K562 (cell line): ENCODE measurements at regions not wholly inside any gene's neighbourhood (a gene's known extent, or its start where the extent isn't known, plus 50 kb on each side); places are given as distances from the start of the nearest gene placed in this dataset.
A peak's percentile ranks its signal among the peaks of the same experiment; 100 is the strongest.

Experiments used
- ATAC-seq: fragments of 200-7000 bp; cut with Tn5 transposase; 3 replicates; pipeline ENCODE4 v1.9.1; 2020; ENCODE audit warnings: moderate library complexity
- BruUV-seq: library from RNA; stranded (reverse); fragments of 400-500 nt; replicated peaks from 2 replicates; lab custom pipeline; 2021; lab: Mats Ljungman, UMichigan
- CTCF ChIA-PET: fragments of 300-600 bp; formaldehyde crosslinking; extraction: SDS; loops from one replicate; lab custom pipeline; 2021; ENCODE audit warnings: low intra/inter-chr PET ratio; lab: Yijun Ruan, JAX
- POLR2A ChIA-PET: fragments of 300-600, 350-650 bp; sonication (Branson Sonifier 250); formaldehyde crosslinking; extraction: SDS; loops from one replicate; lab custom pipeline; 2021; ENCODE audit warnings: antibody characterized with exemption, inconsistent platforms; lab: Yijun Ruan, JAX
- DNase-seq, 4 experiments: peaks; one replicate each; pipeline versions ENCODE4 v3.0.0 to v3.0.0-alpha.2; 2011 to 2018; ENCODE audit warnings: low spot score in 3 of 4, mixed read lengths in 3 of 4; ENCODE audit errors: extremely low read depth in 1 of 4
- FAIRE-seq: peaks from 2 replicates; lab custom pipeline; 2011; peaks lifted over from hg19 to GRCh38; lab: Jason Lieb, UNC
- H2AFZ ChIP-seq: 2 replicates; pipeline ENCODE4 v1.6.0; 2011; ENCODE audit warnings: low read depth, low read length, control low read depth, inconsistent platforms
- H3K27ac ChIP-seq: fragments of 200-600 bp; 3 replicates; pipeline ENCODE4 v1.8.0; 2011; ENCODE audit warnings: low read depth, mild to moderate bottlenecking, control low read depth, inconsistent platforms, low read length, moderate library complexity, mixed read lengths; ENCODE audit errors: extremely low read depth
- H3K27me3 ChIP-seq, 2 experiments: fragments of 300-600 bp in 1 of 2; 2 replicates in 1 of 2; 3 replicates in 1 of 2; pipeline versions ENCODE4 v1.6.0 to v1.8.0; 2011; ENCODE audit warnings: inconsistent platforms in 2 of 2, low read length in 2 of 2, mild to moderate bottlenecking in 1 of 2, mixed read lengths in 1 of 2, moderate library complexity in 1 of 2; ENCODE audit not compliant: control insufficient read depth in 2 of 2, insufficient read depth in 2 of 2
- H3K36me3 ChIP-seq: fragments of 300-600 bp; 3 replicates; pipeline ENCODE4 v1.8.0; 2011; ENCODE audit warnings: mild to moderate bottlenecking, low read length, inconsistent platforms; ENCODE audit not compliant: control insufficient read depth, insufficient read depth
- H3K4me1 ChIP-seq, 2 experiments: fragments of 200-600 bp in 1 of 2; replicated peaks in 1 of 2; 2 replicates in 1 of 2; 3 replicates in 1 of 2; pipeline versions ENCODE4 v1.5.1 to v1.8.0; 2011; ENCODE audit warnings: inconsistent platforms in 2 of 2, low read length in 2 of 2, mild to moderate bottlenecking in 1 of 2, mixed read lengths in 1 of 2, moderate library complexity in 1 of 2; ENCODE audit not compliant: control insufficient read depth in 2 of 2, insufficient read depth in 2 of 2
- H3K4me2 ChIP-seq: 2 replicates; pipeline ENCODE4 v1.6.1; 2011; ENCODE audit warnings: low read length, control low read depth, inconsistent platforms, mixed read lengths; ENCODE audit not compliant: insufficient read depth
- H3K4me3 ChIP-seq: fragments of 200-600 bp; sonication (generic), shearing (Covaris generic); 2 replicates; pipeline ENCODE4 v1.5.1; 2016; ENCODE audit warnings: control low read depth, inconsistent platforms
- H3K79me2 ChIP-seq: fragments of 200-600 bp; 3 replicates; pipeline ENCODE4 v1.8.0; 2011; ENCODE audit warnings: low read length, inconsistent platforms; ENCODE audit not compliant: control insufficient read depth, insufficient read depth
- H3K9ac ChIP-seq, 2 experiments: 2 replicates each; pipeline versions ENCODE4 v1.6.0 to v1.6.1; 2011; ENCODE audit warnings: low read depth in 2 of 2, low read length in 2 of 2, control low read depth in 1 of 2, inconsistent platforms in 1 of 2, mild to moderate bottlenecking in 1 of 2, mixed read lengths in 1 of 2; ENCODE audit not compliant: insufficient read depth in 1 of 2
- H3K9me1 ChIP-seq: one replicate; pipeline ENCODE4 v1.6.0; 2011; ENCODE audit warnings: inconsistent platforms, mild to moderate bottlenecking, low read length, moderate library complexity; ENCODE audit not compliant: control insufficient read depth, insufficient read depth
- H3K9me3 ChIP-seq: replicated peaks from 2 replicates; pipeline ENCODE4 v1.5.1; 2011; ENCODE audit warnings: low read depth, low read length, inconsistent platforms; ENCODE audit not compliant: control insufficient read depth, insufficient read depth
- H4K20me1 ChIP-seq: replicated peaks from 2 replicates; pipeline ENCODE4 v1.6.1; 2011; ENCODE audit warnings: low read length, inconsistent platforms, mixed read lengths; ENCODE audit not compliant: control insufficient read depth, insufficient read depth
- CREM ChIP-seq: IDR thresholded peaks from 2 replicates; pipeline ENCODE4 v1.6.1; 2014; ENCODE audit warnings: antibody characterized with exemption, low read depth
- ELF1 ChIP-seq: fragments of 200-800 bp; sonication (Bioruptor generic); IDR thresholded peaks from 2 replicates; pipeline ENCODE4 v1.6.1; 2016; ENCODE audit warnings: missing genetic modification characterization, missing compliant biosample characterization
- FOXP1 ChIP-seq: sonication (generic); formaldehyde crosslinking; IDR thresholded peaks from 2 replicates; pipeline ENCODE4 v1.8.0; 2022; ENCODE audit warnings: mild to moderate bottlenecking, missing genetic modification reagents
- MCM2 ChIP-seq: fragments of 450-650 bp; IDR thresholded peaks from 2 replicates; pipeline ENCODE4 v1.6.1; 2017; ENCODE audit warnings: low read depth, mild to moderate bottlenecking
- MNT ChIP-seq, 2 experiments: fragments of 450-650 bp; conservative IDR thresholded peaks; 2 replicates each; pipeline ENCODE4 v1.6.1; 2017; ENCODE audit warnings: mild to moderate bottlenecking in 2 of 2, moderate library complexity in 2 of 2
- NONO ChIP-seq, 2 experiments: fragments of 200-400 bp in 1 of 2; fragments of 450-650 bp in 1 of 2; formaldehyde crosslinking in 1 of 2; IDR thresholded peaks; 2 replicates each; pipeline ENCODE4 v1.6.1; 2017; ENCODE audit warnings: low read depth in 2 of 2, mild to moderate bottlenecking in 2 of 2, moderate library complexity in 2 of 2, low read length in 1 of 2
- NR2C1 ChIP-seq, 2 experiments: fragments of 450-650 bp; IDR thresholded peaks; 2 replicates each; pipeline ENCODE4 v1.6.1; 2017; ENCODE audit warnings: mild to moderate bottlenecking in 2 of 2, antibody characterized with exemption in 1 of 2, inconsistent platforms in 1 of 2, missing compliant biosample characterization in 1 of 2, missing genetic modification characterization in 1 of 2
- NUFIP1 ChIP-seq: fragments of 450-650 bp; IDR thresholded peaks from 2 replicates; pipeline ENCODE4 v1.6.1; 2018; ENCODE audit not compliant: partially characterized antibody
- POLR2A ChIP-seq: fragments of 450-650 bp; conservative IDR thresholded peaks from 2 replicates; pipeline ENCODE4 v1.6.1; 2016
- POLR2AphosphoS2 ChIP-seq: IDR thresholded peaks from 2 replicates; pipeline ENCODE4 v1.6.1; 2012; ENCODE audit warnings: low read length, improper control_type of control experiment
- POLR2G ChIP-seq: fragments of 200-400 bp; formaldehyde crosslinking; IDR thresholded peaks from 2 replicates; pipeline ENCODE4 v1.6.1; 2017; ENCODE audit warnings: low read depth, mild to moderate bottlenecking, antibody characterized with exemption, low read length, moderate library complexity
- SLC30A9 ChIP-seq: fragments of 250-450 bp; sonication (Bioruptor Pico); IDR thresholded peaks from 2 replicates; pipeline ENCODE4 v1.8.0; 2022; ENCODE audit warnings: mild to moderate bottlenecking, moderate library complexity
- TAF9B ChIP-seq: fragments of 450-650 bp; IDR thresholded peaks from 2 replicates; pipeline ENCODE4 v1.6.1; 2018; ENCODE audit warnings: mild to moderate bottlenecking; ENCODE audit not compliant: partially characterized antibody
- TBP ChIP-seq: optimal IDR thresholded peaks from 2 replicates; pipeline ENCODE3; 2011; ENCODE audit warnings: low read depth, low read length, improper control_type of control experiment
- TCFL5 ChIP-seq: fragments of 250-450 bp; sonication (Bioruptor Pico); conservative IDR thresholded peaks from 2 replicates; pipeline ENCODE4 v1.6.1; 2021; ENCODE audit warnings: mild to moderate bottlenecking, moderate library complexity, matching md5 sums
- TGIF2 ChIP-seq: sonication (generic); formaldehyde crosslinking; IDR thresholded peaks from 2 replicates; pipeline ENCODE4 v1.8.1; 2022; ENCODE audit warnings: mild to moderate bottlenecking, missing genetic modification reagents, moderate library complexity
- ZNF398 ChIP-seq: fragments of 250-450 bp; sonication (Bioruptor Pico); IDR thresholded peaks from 2 replicates; pipeline ENCODE4 v1.8.0; 2021; ENCODE audit warnings: moderate library complexity, mild to moderate bottlenecking, inconsistent platforms
- WGBS: fragments of 100-300 bp; shearing (Covaris generic); methylation state at CpG from one replicate; pipeline ENCODE4 v1.1.6; 2016; ENCODE audit warnings: low coverage, mixed read lengths; ENCODE audit not compliant: insufficient coverage; ENCODE audit errors: missing lambda C conversion rate; 5-methylcytosine and 5-hydroxymethylcytosine counted together
- in situ Hi-C: fragments of 300-500 bp; cut with MboI; formaldehyde crosslinking; loops from 4 replicates; pipeline ENCODE4 v1.15.0; 2018; ENCODE audit warnings: inconsistent platforms, mixed read lengths
- intact Hi-C: fragments of 100-400 bp; cut with micrococcal nuclease; formaldehyde crosslinking; loops from 2 replicates; pipeline ENCODE4 v1.14.2; 2022

GRCh38 chr7:153406486-153406872, 645.7 kb upstream of the DPP6 start:
- Histone ChIP-seq H3K9ac (no peak overlapping the region), H3K9me3 (no peaks in the 10 kb centered on the region), H3K27me3 (no peaks in the 10 kb centered on the region), H3K9me1 (no peaks in the 10 kb centered on the region), H3K4me3 (no peak overlapping the region), H3K79me2 (peaks cover 10% of the 10 kb centered on the region), H3K4me1 (peaks cover 0 to 17% of the 10 kb centered on the region in 2 experiments; a peak in 2 of 5 replicates), H4K20me1 (no peaks in the 10 kb centered on the region), H3K4me2 (no peak overlapping the region), H2AFZ (no peak overlapping the region), H3K36me3 (peaks cover 54% of the 10 kb centered on the region), H3K27ac (no peak overlapping the region)
- ChIA-PET CTCF (no interaction called here), POLR2A (interaction anchor here (2.2 kb wide), 1 partner anchor 9 kb away, joined by 9 read pairs; no protein-coding TSS in a partner anchor)
- intact Hi-C loops (no loop called here), in situ Hi-C loops (no loop called here)
- ATAC-seq (peak; percentile 15), FAIRE-seq (no peak), DNase-seq (peak in 1 of 4 experiments; percentile 40)
- WGBS, result 41% methylated on average over 6 of the region's 6 CpGs
- no TSS peak for BruUV-seq
- TF ChIP-seq CREM (peak; percentile 41; the same call in 1 of the 2 replicates), POLR2G (peak; percentile 54; the same call in 1 of the 2 replicates), NUFIP1 (no peak), TGIF2 (CRISPR knock-in tag) (no peak), MNT (conservative IDR thresholded peaks at IDR 0.05) (no peak), SLC30A9 (CRISPR knock-in tag) (no peak), MCM2 (no peak), POLR2A (no peak), POLR2AphosphoS2 (peak; percentile 83), NONO (IDR thresholded peaks at IDR 0.05; ENCODE audit: low read depth in 2 of 2, low read length in 1 of 2) (peak in 1 of 2 experiments; percentile 58; a peak in 1 of 4 replicates), TAF9B (no peak), FOXP1 (no peak), TBP (no peak), NR2C1 (IDR thresholded peaks at IDR 0.05) (no peak), NR2C1 (tag; IDR thresholded peaks at IDR 0.05) (no peak), TCFL5 (CRISPR knock-in tag) (0 out of 2 replicates have a peak, but pooled peaks have one; percentile 37), ZNF398 (CRISPR knock-in tag) (no peak), ELF1 (tag) (no peak)
